Fibroblast of mammary gland (primary cell): ENCODE measurements at regions not wholly inside any gene's neighbourhood (a gene's known extent, or its start where the extent isn't known, plus 50 kb on each side); places are given as distances from the start of the nearest gene placed in this dataset.

Experiments
- DNase-seq: peaks from one replicate; pipeline ENCODE4 v3.0.0-alpha.2; 2010; ENCODE audit warnings: low read depth
- H3K4me3 ChIP-seq: 2 replicates; pipeline ENCODE4 v1.5.1; 2011; ENCODE audit warnings: low read depth, mild to moderate bottlenecking, low read length, moderate library complexity; ENCODE audit not compliant: control insufficient read depth
- TF ChIP-seq, protein P1 (sequence below): conservative IDR thresholded peaks from 2 replicates; pipeline ENCODE4 v1.5.1; 2011; ENCODE audit warnings: low read depth, low read length, inconsistent platforms; ENCODE audit not compliant: control insufficient read depth, insufficient read depth

DNA sequence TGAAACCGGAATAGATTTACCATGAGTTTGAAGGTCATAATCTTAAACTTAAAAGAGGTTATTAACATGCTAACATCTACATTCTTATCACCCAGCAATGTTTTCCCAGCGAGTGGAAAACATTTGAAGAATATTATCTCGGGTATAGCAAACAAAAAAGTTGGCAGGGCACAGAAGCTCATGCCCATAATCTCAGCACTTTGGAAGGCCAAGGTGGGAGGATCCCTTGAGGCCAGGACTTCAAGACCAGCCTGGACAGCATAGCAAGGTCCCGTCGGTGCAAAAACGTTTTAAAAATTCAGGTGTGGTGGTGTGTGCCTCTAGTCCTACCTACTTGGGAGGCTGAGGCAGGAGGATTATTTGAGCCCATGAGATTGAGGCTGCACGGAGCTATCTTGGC is 213.5 kb downstream of the MANEA start:
- TF ChIP-seq, protein P1, sequence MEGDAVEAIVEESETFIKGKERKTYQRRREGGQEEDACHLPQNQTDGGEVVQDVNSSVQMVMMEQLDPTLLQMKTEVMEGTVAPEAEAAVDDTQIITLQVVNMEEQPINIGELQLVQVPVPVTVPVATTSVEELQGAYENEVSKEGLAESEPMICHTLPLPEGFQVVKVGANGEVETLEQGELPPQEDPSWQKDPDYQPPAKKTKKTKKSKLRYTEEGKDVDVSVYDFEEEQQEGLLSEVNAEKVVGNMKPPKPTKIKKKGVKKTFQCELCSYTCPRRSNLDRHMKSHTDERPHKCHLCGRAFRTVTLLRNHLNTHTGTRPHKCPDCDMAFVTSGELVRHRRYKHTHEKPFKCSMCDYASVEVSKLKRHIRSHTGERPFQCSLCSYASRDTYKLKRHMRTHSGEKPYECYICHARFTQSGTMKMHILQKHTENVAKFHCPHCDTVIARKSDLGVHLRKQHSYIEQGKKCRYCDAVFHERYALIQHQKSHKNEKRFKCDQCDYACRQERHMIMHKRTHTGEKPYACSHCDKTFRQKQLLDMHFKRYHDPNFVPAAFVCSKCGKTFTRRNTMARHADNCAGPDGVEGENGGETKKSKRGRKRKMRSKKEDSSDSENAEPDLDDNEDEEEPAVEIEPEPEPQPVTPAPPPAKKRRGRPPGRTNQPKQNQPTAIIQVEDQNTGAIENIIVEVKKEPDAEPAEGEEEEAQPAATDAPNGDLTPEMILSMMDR = no peak
- DNase-seq = no peak
- H3K4me3 ChIP-seq = no peak overlapping the region

DNA sequence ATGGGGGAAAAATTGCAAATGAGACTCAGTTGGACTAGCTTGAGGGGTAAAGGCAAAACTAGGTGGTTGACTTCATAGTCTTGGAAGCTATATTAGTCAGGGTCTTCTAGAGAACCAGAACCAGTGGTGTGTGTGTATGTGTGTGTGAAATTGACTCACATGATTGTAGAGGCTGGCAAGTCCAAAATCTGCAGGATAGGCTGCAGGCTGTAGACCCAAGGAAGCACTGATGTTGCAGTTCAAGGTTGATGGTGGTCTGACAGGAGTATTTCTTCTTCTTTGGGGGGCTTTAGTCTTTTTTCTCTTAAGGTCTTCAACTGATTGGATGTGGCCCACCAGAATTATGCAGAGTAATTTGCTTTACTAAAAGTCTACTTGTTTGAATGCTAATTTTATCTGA is 217.4 kb downstream of the MANEA start:
- no peak overlapping the region for H3K4me3 ChIP-seq
- DNase-seq = no peak
- TF ChIP-seq, protein P1 = no peak

DNA sequence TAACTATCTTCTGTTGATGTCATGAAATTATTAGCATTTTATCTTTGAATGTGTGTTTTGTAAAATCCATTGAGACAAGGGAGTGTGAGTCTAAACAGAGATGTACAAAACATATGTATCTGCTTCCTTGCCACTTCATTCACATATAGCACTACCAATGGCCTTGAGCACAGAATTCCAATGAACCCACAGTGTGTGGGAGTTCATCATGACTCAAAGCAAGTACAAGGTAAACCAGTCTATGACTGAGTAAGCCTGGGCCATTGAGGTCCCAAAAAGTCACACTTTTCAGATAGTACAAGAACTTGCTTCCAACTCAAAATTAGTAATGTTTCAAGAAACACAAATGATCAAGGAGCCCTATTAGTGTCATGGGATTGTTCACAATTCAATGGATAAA is 218.6 kb downstream of the MANEA start:
- H3K4me3 ChIP-seq = no peak overlapping the region
- DNase-seq = no peak
- TF ChIP-seq, protein P1 = no peak

DNA sequence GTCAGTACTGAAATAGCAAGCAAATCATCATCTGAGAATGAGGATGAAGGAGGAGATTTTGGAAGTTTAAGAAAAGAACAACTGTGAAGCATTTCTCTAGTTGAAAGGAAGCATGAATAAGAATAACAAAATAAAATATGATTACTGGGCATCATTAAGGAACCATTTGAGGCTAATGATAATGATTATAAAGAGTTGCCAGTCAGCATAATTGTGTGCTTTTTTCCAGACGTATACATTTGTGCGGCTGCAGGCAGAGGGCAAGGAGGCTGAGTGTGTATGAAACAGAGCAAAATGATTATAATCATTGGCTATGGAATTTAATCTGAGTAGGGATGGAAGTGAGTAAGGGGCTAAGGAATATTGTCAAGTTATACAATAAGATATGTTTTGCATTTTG is 218.7 kb upstream of the FUT9 start:
- no peak for DNase-seq
- TF ChIP-seq, protein P1 = no peak
- H3K4me3 ChIP-seq = no peak overlapping the region

DNA sequence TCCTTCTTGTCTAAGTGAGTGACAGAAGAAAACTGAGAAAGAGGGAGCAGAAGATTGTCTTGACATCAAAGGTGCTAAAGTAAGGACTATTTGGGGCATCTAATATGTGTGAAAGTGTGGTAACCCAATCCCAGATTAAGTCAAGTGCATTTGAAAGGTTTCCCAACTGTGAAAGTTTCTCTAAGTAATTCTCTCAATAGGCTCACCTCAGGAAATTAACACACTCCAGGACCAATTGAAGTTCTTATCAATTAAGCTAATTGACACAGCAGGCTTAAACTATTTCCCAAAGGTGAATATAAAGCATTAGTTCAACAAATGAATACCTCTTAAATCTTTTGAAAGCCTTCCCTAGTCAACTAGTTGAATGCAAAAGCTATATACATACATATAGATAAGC is 212.8 kb upstream of the FUT9 start:
- TF ChIP-seq, protein P1 = no peak
- DNase-seq = no peak
- no peak overlapping the region for H3K4me3 ChIP-seq

DNA sequence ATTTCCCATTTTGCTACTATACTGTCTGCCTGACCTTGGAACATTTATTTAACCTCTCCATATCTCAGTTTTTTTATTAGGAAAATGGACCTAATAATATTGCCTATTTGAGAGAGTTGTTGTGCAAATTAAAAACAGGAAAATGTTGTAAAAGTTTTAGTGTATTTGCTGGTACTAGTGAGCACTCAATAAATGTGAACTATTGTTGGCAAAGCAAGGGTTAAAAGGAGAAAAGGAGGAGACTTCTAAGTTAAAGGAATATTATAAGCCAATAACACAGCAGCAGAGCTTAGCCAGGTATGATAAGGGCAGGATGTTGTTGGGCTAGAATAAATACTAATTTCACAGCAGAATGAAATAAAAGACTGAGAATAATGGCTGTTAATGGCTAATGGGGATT is 211.9 kb upstream of the FUT9 start:
- TF ChIP-seq, protein P1 = no peak
- no peak for DNase-seq
- H3K4me3 ChIP-seq = no peak overlapping the region

DNA sequence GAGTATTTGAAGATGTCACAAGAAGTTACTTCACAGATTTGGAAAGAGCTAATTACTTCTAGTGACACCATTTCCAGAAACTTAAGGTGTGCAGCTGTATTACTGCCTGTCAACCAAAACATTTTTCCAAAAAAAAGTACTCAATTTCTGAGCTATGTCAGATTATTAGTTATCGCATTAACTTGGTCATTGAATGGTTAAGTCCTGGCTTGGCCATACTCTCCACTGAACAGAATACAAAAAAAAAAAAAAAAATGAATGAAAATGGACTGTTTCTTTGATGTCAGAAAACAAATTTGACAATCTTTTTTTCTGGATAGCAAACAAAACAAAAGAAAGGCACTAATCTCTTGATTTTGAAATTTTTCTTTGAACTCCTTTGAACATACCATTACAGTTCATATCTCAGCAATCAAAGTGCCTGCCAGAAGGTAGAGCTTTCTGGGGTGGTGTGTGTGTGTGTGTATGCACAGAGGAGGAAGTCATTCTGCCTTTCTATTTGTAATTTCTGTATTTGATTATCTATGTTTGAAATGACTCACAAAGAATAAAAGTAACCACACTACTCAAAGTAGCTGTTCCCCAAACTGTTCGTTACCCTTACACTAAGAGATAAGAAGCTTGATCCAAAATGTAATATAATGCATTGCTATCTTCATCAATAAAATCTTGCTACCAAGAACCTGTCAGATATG is 210.8 kb upstream of the FUT9 start:
- H3K4me3 ChIP-seq = no peak overlapping the region
- TF ChIP-seq, protein P1 = no peak
- DNase-seq = no peak
